Mucosa of descending colon (tissue), 3 donors: ENCODE measurements at regions not wholly inside any gene's neighbourhood (a gene's known extent, or its start where the extent isn't known, plus 50 kb on each side); places are given as distances from the start of the nearest gene placed in this dataset.

ENCODE experiments used
- ATAC-seq: fragments of 200-7000 bp; cut with Tn5 transposase; one replicate; pipeline ENCODE4 v1.9.1; 2020; ENCODE audit warnings: mild to moderate bottlenecking, moderate library complexity
- DNase-seq, 3 donors: peaks; one replicate each; pipeline ENCODE4 v3.0.0-alpha.2; 2020
- H3K36me3 ChIP-seq: fragments of 200-600 bp; one replicate; pipeline ENCODE4 v1.8.0; 2021; ENCODE audit warnings: low read depth, mild to moderate bottlenecking
- H3K4me1 ChIP-seq: fragments of 200-600 bp; one replicate; pipeline ENCODE4 v1.8.0; 2021; ENCODE audit warnings: low read depth, mild to moderate bottlenecking
- H3K4me3 ChIP-seq: fragments of 200-600 bp; one replicate; pipeline ENCODE4 v1.8.0; 2021; ENCODE audit warnings: mild to moderate bottlenecking
- H3K9me3 ChIP-seq: fragments of 200-600 bp; one replicate; pipeline ENCODE4 v1.8.0; 2021; ENCODE audit warnings: mild to moderate bottlenecking
- CTCF ChIP-seq: fragments of 200-600 bp; IDR thresholded peaks from one replicate; pipeline ENCODE4 v1.8.0; 2022; ENCODE audit warnings: antibody characterized with exemption, mild to moderate bottlenecking
- intact Hi-C, 2 donors: fragments of 100-400 bp; cut with DNase I in 1 of 2; cut with micrococcal nuclease in 1 of 2; formaldehyde crosslinking; loops; one replicate each; pipeline versions ENCODE4 v1.11.0 to v1.11.1; 2022; cut with DNase I, micrococcal nuclease
- donor health status: DM: no; HTN: no; CAD: no; lungs with moderate emphysema.
- donor health status: DM: no; HTN: no; CAD: no.
- donor health status: DM: no; HTN: yes; CAD: no.

- no peak for ATAC-seq
- DNase-seq, result no peak
- H3K4me1 ChIP-seq, result no peaks in the 10 kb centered on the region
- no peak overlapping the region for H3K4me3 ChIP-seq
- intact Hi-C loops, result no loop called here
- H3K9me3 ChIP-seq, result no peaks in the 10 kb centered on the region
- no peak for TF ChIP-seq CTCF
- H3K36me3 ChIP-seq, result no peaks in the 10 kb centered on the region
Observed at GRCh38 chr6:148212366-148212765, 130.3 kb upstream of the SASH1 start.

- DNase-seq (no peak), ATAC-seq (no peak)
- intact Hi-C loops, result no loop called here
- Histone ChIP-seq H3K4me3 (no peak overlapping the region), H3K4me1 (no peaks in the 10 kb centered on the region), H3K36me3 (no peaks in the 10 kb centered on the region), H3K9me3 (no peaks in the 10 kb centered on the region)
- TF ChIP-seq CTCF, result no peak
Observed at GRCh38 chr6:148213366-148213765, 129.3 kb upstream of the SASH1 start.

GRCh38 chr6:148214667-148215066 lies 128.0 kb upstream of the SASH1 start:
- Histone ChIP-seq H3K4me3 (no peak overlapping the region), H3K9me3 (no peaks in the 10 kb centered on the region), H3K4me1 (no peaks in the 10 kb centered on the region), H3K36me3 (no peaks in the 10 kb centered on the region)
- ATAC-seq (no peak), DNase-seq (no peak)
- TF ChIP-seq CTCF, result no peak
- intact Hi-C loops, result no loop called here

- DNase-seq (no peak), ATAC-seq (no peak)
- Histone ChIP-seq H3K36me3 (no peaks in the 10 kb centered on the region), H3K4me3 (no peak overlapping the region), H3K4me1 (no peaks in the 10 kb centered on the region), H3K9me3 (no peaks in the 10 kb centered on the region)
- intact Hi-C loops, result no loop called here
- TF ChIP-seq CTCF, result no peak
Observed at GRCh38 chr6:148217051-148217450, 125.6 kb upstream of the SASH1 start.

- intact Hi-C loops, result no loop called here
- no peaks in the 10 kb centered on the region for H3K9me3 ChIP-seq
- TF ChIP-seq CTCF, result no peak
- ATAC-seq (no peak), DNase-seq (no peak)
- H3K36me3 ChIP-seq, result no peaks in the 10 kb centered on the region
- H3K4me3 ChIP-seq, result no peak overlapping the region
- no peaks in the 10 kb centered on the region for H3K4me1 ChIP-seq
Observed at GRCh38 chr6:148217921-148218320, 124.7 kb upstream of the SASH1 start.

- no peak for TF ChIP-seq CTCF
- H3K4me3 ChIP-seq, result no peak overlapping the region
- H3K4me1 ChIP-seq, result no peaks in the 10 kb centered on the region
- H3K36me3 ChIP-seq, result no peaks in the 10 kb centered on the region
- intact Hi-C loops, result no loop called here
- ATAC-seq (no peak), DNase-seq (no peak)
- H3K9me3 ChIP-seq, result no peaks in the 10 kb centered on the region
Observed at GRCh38 chr6:148218542-148219258, 123.9 kb upstream of the SASH1 start.
